HEK293 (cell line): ENCODE measurements at regions not wholly inside any gene's neighbourhood (a gene's known extent, or its start where the extent isn't known, plus 50 kb on each side); places are given as distances from the start of the nearest gene placed in this dataset.

Experiments
- CTCF ChIA-PET: fragments of 350-600 bp; formaldehyde crosslinking; extraction: SDS; loops from one replicate; lab custom pipeline; 2021; ENCODE audit warnings: antibody characterized with exemption; lab: Yijun Ruan, JAX
- POLR2A ChIA-PET: fragments of 300-600 bp; formaldehyde crosslinking; extraction: SDS; loops from one replicate; lab custom pipeline; 2020; ENCODE audit warnings: antibody characterized with exemption, inconsistent platforms; lab: Yijun Ruan, JAX
- H3K27ac ChIP-seq: fragments of 200-500 bp; sonication (Bioruptor generic); 2 replicates; pipeline ENCODE4 v1.5.1; 2014; ENCODE audit warnings: low read depth, low read length, control low read depth, inconsistent platforms; ENCODE audit errors: extremely low read depth
- H3K36me3 ChIP-seq, 2 experiments: fragments of 200-500 bp in 1 of 2; sonication (Bioruptor generic) in 1 of 2; 1 replicate in 1 of 2; 2 replicates in 1 of 2; pipeline ENCODE4 v1.5.1; 2014 to 2017; ENCODE audit warnings: inconsistent platforms in 2 of 2, low read length in 2 of 2; ENCODE audit not compliant: control insufficient read depth in 2 of 2, insufficient read depth in 1 of 2
- H3K4me1 ChIP-seq: fragments of 200-500 bp; sonication (Bioruptor generic); 2 replicates; pipeline ENCODE4 v1.5.1; 2014; ENCODE audit warnings: mild to moderate bottlenecking, low read length, inconsistent platforms; ENCODE audit not compliant: control insufficient read depth, insufficient read depth
- H3K4me3 ChIP-seq: 2 replicates; pipeline ENCODE4 v1.5.1; 2011; ENCODE audit warnings: low read depth, mild to moderate bottlenecking, control low read depth, low read length, moderate library complexity
- H3K9me3 ChIP-seq: fragments of 200-500 bp; sonication (Bioruptor generic); 2 replicates; pipeline ENCODE4 v1.5.1; 2014; ENCODE audit warnings: low read depth, low read length, inconsistent platforms; ENCODE audit not compliant: control insufficient read depth, insufficient read depth
- GLI4 ChIP-seq: fragments of 450-650 bp; formaldehyde crosslinking; IDR thresholded peaks from 2 replicates; pipeline ENCODE4 v1.5.1; 2016; ENCODE audit warnings: missing biosample characterization, missing genetic modification characterization
- GLIS2 ChIP-seq: fragments of 450-650 bp; formaldehyde crosslinking; IDR thresholded peaks from 2 replicates; pipeline ENCODE4 v1.5.1; 2016; ENCODE audit warnings: missing biosample characterization, missing genetic modification characterization
- KLF17 ChIP-seq: fragments of 450-650 bp; formaldehyde crosslinking; IDR thresholded peaks from 2 replicates; pipeline ENCODE4 v1.5.1; 2016; ENCODE audit warnings: missing biosample characterization, missing genetic modification characterization
- KLF7 ChIP-seq: fragments of 450-650 bp; formaldehyde crosslinking; IDR thresholded peaks from 2 replicates; pipeline ENCODE4 v1.5.1; 2016; ENCODE audit warnings: missing biosample characterization, missing genetic modification characterization, borderline replicate concordance
- PRDM2 ChIP-seq: fragments of 450-650 bp; formaldehyde crosslinking; IDR thresholded peaks from 2 replicates; pipeline ENCODE4 v1.5.1; 2016; ENCODE audit warnings: missing biosample characterization, missing genetic modification characterization, borderline replicate concordance
- SALL2 ChIP-seq: fragments of 450-650 bp; formaldehyde crosslinking; IDR thresholded peaks from 2 replicates; pipeline ENCODE4 v1.5.0; 2017; ENCODE audit warnings: missing biosample characterization, mild to moderate bottlenecking, missing genetic modification characterization, borderline replicate concordance
- ZNF169 ChIP-seq: fragments of 450-650 bp; formaldehyde crosslinking; IDR thresholded peaks from 2 replicates; pipeline ENCODE4 v1.5.1; 2016; ENCODE audit warnings: missing biosample characterization, missing genetic modification characterization
- ZNF175 ChIP-seq: fragments of 450-650 bp; formaldehyde crosslinking; IDR thresholded peaks from 2 replicates; pipeline ENCODE4 v1.5.1; 2016; ENCODE audit warnings: missing biosample characterization, missing genetic modification characterization
- ZNF202 ChIP-seq: fragments of 450-650 bp; formaldehyde crosslinking; IDR thresholded peaks from 2 replicates; pipeline ENCODE4 v1.5.1; 2016; ENCODE audit warnings: missing biosample characterization, missing genetic modification characterization, borderline replicate concordance
- ZNF239 ChIP-seq: fragments of 450-650 bp; formaldehyde crosslinking; IDR thresholded peaks from 2 replicates; pipeline ENCODE4 v1.5.1; 2016; ENCODE audit warnings: missing biosample characterization, missing genetic modification characterization
- ZNF324 ChIP-seq: fragments of 450-650 bp; formaldehyde crosslinking; IDR thresholded peaks from 2 replicates; pipeline ENCODE4 v1.5.1; 2016; ENCODE audit warnings: missing biosample characterization, missing genetic modification characterization
- ZNF335 ChIP-seq: fragments of 450-650 bp; formaldehyde crosslinking; conservative IDR thresholded peaks from 2 replicates; pipeline ENCODE4 v1.5.1; 2016; ENCODE audit warnings: missing biosample characterization, missing genetic modification characterization
- ZNF513 ChIP-seq: fragments of 450-650 bp; IDR thresholded peaks from 2 replicates; pipeline ENCODE4 v1.5.1; 2018; ENCODE audit warnings: missing biosample characterization, missing genetic modification characterization
- ZNF518A ChIP-seq: fragments of 450-650 bp; formaldehyde crosslinking; conservative IDR thresholded peaks from 2 replicates; pipeline ENCODE4 v1.5.1; 2016; ENCODE audit warnings: low read depth, missing biosample characterization, missing genetic modification characterization
- ZNF521 ChIP-seq: fragments of 450-650 bp; formaldehyde crosslinking; IDR thresholded peaks from 2 replicates; pipeline ENCODE4 v1.5.1; 2017; ENCODE audit warnings: missing biosample characterization, mild to moderate bottlenecking, missing genetic modification characterization
- ZNF558 ChIP-seq: fragments of 450-650 bp; formaldehyde crosslinking; IDR thresholded peaks from 2 replicates; pipeline ENCODE4 v1.5.1; 2016; ENCODE audit warnings: missing biosample characterization, missing genetic modification characterization
- ZNF701 ChIP-seq: fragments of 450-650 bp; formaldehyde crosslinking; IDR thresholded peaks from 2 replicates; pipeline ENCODE4 v1.5.1; 2016; ENCODE audit warnings: missing biosample characterization, missing genetic modification characterization
- ZNF707 ChIP-seq: fragments of 450-650 bp; formaldehyde crosslinking; IDR thresholded peaks from 2 replicates; pipeline ENCODE4 v1.5.1; 2016; ENCODE audit warnings: missing biosample characterization, missing genetic modification characterization
- ZSCAN4 ChIP-seq: fragments of 450-650 bp; formaldehyde crosslinking; IDR thresholded peaks from 2 replicates; pipeline ENCODE4 v1.5.1; 2017; ENCODE audit warnings: missing biosample characterization, missing genetic modification characterization

- no peak overlapping the region for H3K4me3 ChIP-seq
- POLR2A ChIA-PET: no interaction called here
- no peaks in the 10 kb centered on the region for H3K36me3 ChIP-seq
- CTCF ChIA-PET: no interaction called here
- TF ChIP-seq ZNF335 (tag by site-specific recombination): no peak
- no peak for TF ChIP-seq KLF17 (tag by site-specific recombination)
- TF ChIP-seq ZNF324 (tag by site-specific recombination): no peak
- TF ChIP-seq GLIS2: no peak
- no peaks in the 10 kb centered on the region for H3K9me3 ChIP-seq
- H3K4me1 ChIP-seq: no peaks in the 10 kb centered on the region
- no peak overlapping the region for H3K27ac ChIP-seq
These were observed 50.9 kb upstream of the RAP1GDS1 start for GRCh38 chr4:98210281-98210680.

GRCh38 chr4:98209111-98209510, 52.1 kb upstream of the RAP1GDS1 start:
- POLR2A ChIA-PET: no interaction called here
- Histone ChIP-seq H3K4me1 (no peaks in the 10 kb centered on the region), H3K4me3 (no peak overlapping the region), H3K36me3 (no peaks in the 10 kb centered on the region), H3K27ac (no peak overlapping the region), H3K9me3 (no peaks in the 10 kb centered on the region)
- CTCF ChIA-PET: interaction anchor here (0.5 kb wide), 1 partner anchor 83 kb away, joined by 3 read pairs; no protein-coding TSS in a partner anchor
- TF ChIP-seq ZNF521 (tag by site-specific recombination) (no peak), ZNF175 (tag by site-specific recombination) (no peak), ZNF701 (no peak), GLI4 (tag by site-specific recombination) (no peak), ZNF239 (tag by site-specific recombination) (no peak), ZNF169 (tag by site-specific recombination) (no peak), ZNF518A (no peak), ZNF202 (tag by site-specific recombination) (no peak), PRDM2 (no peak), ZNF707 (no peak), SALL2 (tag by site-specific recombination) (no peak), KLF7 (no peak), ZNF558 (tag by site-specific recombination) (no peak), ZNF513 (tag by site-specific recombination) (no peak), ZSCAN4 (tag by site-specific recombination) (no peak)
